Colonic mucosa (tissue), 4 donors: ENCODE measurements at regions not wholly inside any gene's neighbourhood (a gene's known extent, or its start where the extent isn't known, plus 50 kb on each side); places are given as distances from the start of the nearest gene placed in this dataset.

Source experiments
- DNase-seq: peaks from one replicate; pipeline ENCODE4 v3.0.0-alpha.2; 2020
- H3K27ac ChIP-seq: fragments of 200-600 bp; one replicate; pipeline ENCODE4 v1.8.0; 2021
- H3K27me3 ChIP-seq: fragments of 200-600 bp; one replicate; pipeline ENCODE4 v1.8.0; 2021
- H3K36me3 ChIP-seq: fragments of 200-600 bp; one replicate; pipeline ENCODE4 v1.8.0; 2021
- H3K4me1 ChIP-seq: fragments of 200-600 bp; one replicate; pipeline ENCODE4 v1.8.0; 2021; ENCODE audit warnings: mild to moderate bottlenecking
- H3K4me3 ChIP-seq: fragments of 200-600 bp; one replicate; pipeline ENCODE4 v1.8.0; 2021
- H3K9ac ChIP-seq, 2 donors: one replicate each; pipeline ENCODE4 v1.7.0; 2013; ENCODE audit warnings: control low read depth in 2 of 2, low read depth in 2 of 2, low read length in 2 of 2
- H3K9me3 ChIP-seq: fragments of 200-600 bp; one replicate; pipeline ENCODE4 v1.8.0; 2021
- CTCF ChIP-seq: fragments of 200-600 bp; IDR thresholded peaks from one replicate; pipeline ENCODE4 v1.8.0; 2022; ENCODE audit warnings: antibody characterized with exemption, mild to moderate bottlenecking
- intact Hi-C: fragments of 100-400 bp; cut with DNase I; formaldehyde crosslinking; loops from one replicate; pipeline ENCODE4 v1.14.1; 2022
- donor health status: healthy.
- donor health status: DM: no; HTN: no; CAD: no.
- donor health status: DM: no; HTN: no; CAD: no.

- no peaks in the 10 kb centered on the region for H3K36me3 ChIP-seq
- H3K27ac ChIP-seq, result no peak overlapping the region
- no peaks in the 10 kb centered on the region for H3K27me3 ChIP-seq
- no peak for TF ChIP-seq CTCF
- no peaks in the 10 kb centered on the region for H3K9me3 ChIP-seq
- intact Hi-C loops, result no loop called here
- H3K4me3 ChIP-seq, result no peak overlapping the region
- H3K9ac ChIP-seq, result no peak overlapping the region
- no peak for DNase-seq
- peaks cover 4% of the 10 kb centered on the region for H3K4me1 ChIP-seq
Observed at GRCh38 chr9:84151236-84151635, 170.6 kb downstream of the RMI1 start.

- DNase-seq, result no peak
- TF ChIP-seq CTCF, result no peak
- no peak overlapping the region for H3K4me3 ChIP-seq
- H3K36me3 ChIP-seq, result no peaks in the 10 kb centered on the region
- no peak overlapping the region for H3K9ac ChIP-seq
- H3K27me3 ChIP-seq, result no peaks in the 10 kb centered on the region
- no peak overlapping the region for H3K27ac ChIP-seq
- no peaks in the 10 kb centered on the region for H3K9me3 ChIP-seq
- H3K4me1 ChIP-seq, result peaks cover 4% of the 10 kb centered on the region
- intact Hi-C loops, result no loop called here
Observed at GRCh38 chr9:84151640-84152039, 171.0 kb downstream of the RMI1 start.

- H3K27me3 ChIP-seq, result no peaks in the 10 kb centered on the region
- intact Hi-C loops, result no loop called here
- TF ChIP-seq CTCF, result no peak
Observed at GRCh38 chr9:84152204-84152603, 171.6 kb downstream of the RMI1 start.

GRCh38 chr9:84153885-84154284, 173.3 kb downstream of the RMI1 start:
- DNase-seq, result no peak
- no peak for TF ChIP-seq CTCF
- no peak overlapping the region for H3K9ac ChIP-seq
- H3K9me3 ChIP-seq, result no peaks in the 10 kb centered on the region
- H3K36me3 ChIP-seq, result no peaks in the 10 kb centered on the region
- intact Hi-C loops, result no loop called here
- H3K27me3 ChIP-seq, result no peaks in the 10 kb centered on the region
- H3K27ac ChIP-seq, result no peak overlapping the region
- H3K4me3 ChIP-seq, result no peak overlapping the region
- no peaks in the 10 kb centered on the region for H3K4me1 ChIP-seq

More at GRCh38 chr9:84152204-84152603, 171.6 kb downstream of the RMI1 start:
- Histone ChIP-seq H3K36me3 (no peaks in the 10 kb centered on the region), H3K9me3 (no peaks in the 10 kb centered on the region), H3K4me1 (peaks cover under 1% of the 10 kb centered on the region), H3K4me3 (no peak overlapping the region), H3K9ac (no peak overlapping the region), H3K27ac (no peak overlapping the region)
- no peak for DNase-seq

- no peak overlapping the region for H3K27ac ChIP-seq
- intact Hi-C loops, result no loop called here
Observed at GRCh38 chr9:84154320-84154719, 173.7 kb downstream of the RMI1 start.

More at GRCh38 chr9:84154320-84154719, 173.7 kb downstream of the RMI1 start:
- Histone ChIP-seq H3K4me1 (no peaks in the 10 kb centered on the region), H3K9me3 (no peaks in the 10 kb centered on the region), H3K4me3 (no peak overlapping the region), H3K27me3 (no peaks in the 10 kb centered on the region), H3K36me3 (no peaks in the 10 kb centered on the region), H3K9ac (no peak overlapping the region)
- no peak for TF ChIP-seq CTCF
- DNase-seq, result no peak
